IMR-90 (cell line): ENCODE measurements at regions not wholly inside any gene's neighbourhood (a gene's known extent, or its start where the extent isn't known, plus 50 kb on each side); places are given as distances from the start of the nearest gene placed in this dataset.

Experiments
- ATAC-seq: fragments of 200-7000 bp; cut with Tn5 transposase; 2 replicates; pipeline ENCODE4 v1.9.1; 2020; ENCODE audit warnings: low read depth, mild to moderate bottlenecking, moderate library complexity
- BruUV-seq: library from RNA; stranded (reverse); fragments of 400-500 nt; replicated peaks from 2 replicates; lab custom pipeline; 2021; lab: Mats Ljungman, UMichigan
- CTCF ChIA-PET: fragments of 300-600 bp; formaldehyde crosslinking; extraction: SDS; loops from one replicate; lab custom pipeline; 2021; ENCODE audit warnings: antibody characterized with exemption; lab: Yijun Ruan, JAX
- POLR2A ChIA-PET: fragments of 300-600 bp; sonication (Branson Sonifier 250); formaldehyde crosslinking; loops from one replicate; lab custom pipeline; 2022; ENCODE audit warnings: antibody characterized with exemption; ENCODE audit not compliant: unreplicated experiment; lab: Charles Lee
- DNase-seq: peaks from one replicate; pipeline ENCODE4 v3.0.0; 2013
- H2AFZ ChIP-seq: replicated peaks from 2 replicates; pipeline ENCODE3; 2013; ENCODE audit warnings: low read length, mild to moderate bottlenecking; ENCODE audit not compliant: poor library complexity
- H2AK5ac ChIP-seq: 2 replicates; pipeline ENCODE4 v1.6.1; 2013; ENCODE audit warnings: low read depth, low read length, inconsistent platforms
- H2AK9ac ChIP-seq: replicated peaks from 2 replicates; pipeline ENCODE3; 2013; ENCODE audit warnings: mild to moderate bottlenecking, low read depth, low read length, moderate library complexity; ENCODE audit not compliant: poor library complexity
- H2BK120ac ChIP-seq: 2 replicates; pipeline ENCODE4 v1.6.1; 2013; ENCODE audit warnings: low read depth, low read length, inconsistent platforms
- H2BK15ac ChIP-seq: 3 replicates; pipeline ENCODE4 v1.6.1; 2013; ENCODE audit warnings: low read depth, low read length, inconsistent platforms
- H2BK20ac ChIP-seq: 2 replicates; pipeline ENCODE4 v1.6.1; 2013; ENCODE audit warnings: low read depth, mild to moderate bottlenecking, inconsistent platforms, low read length, moderate library complexity
- H2BK5ac ChIP-seq: 2 replicates; pipeline ENCODE4 v1.6.1; 2013; ENCODE audit warnings: mild to moderate bottlenecking, low read depth, low read length, inconsistent platforms; ENCODE audit not compliant: poor library complexity, severe bottlenecking
- H3K14ac ChIP-seq: replicated peaks from 2 replicates; pipeline ENCODE4 v1.6.1; 2013; ENCODE audit warnings: low read depth, low read length, inconsistent platforms
- H3K18ac ChIP-seq: 2 replicates; pipeline ENCODE4 v1.6.1; 2013; ENCODE audit warnings: low read depth, low read length, control low read depth
- H3K23ac ChIP-seq: 2 replicates; pipeline ENCODE4 v1.6.1; 2013; ENCODE audit warnings: low read depth, low read length, inconsistent platforms
- H3K27ac ChIP-seq: 2 replicates; pipeline ENCODE4 v1.5.1; 2013; ENCODE audit warnings: mild to moderate bottlenecking, control low read depth, low read length; ENCODE audit not compliant: insufficient read depth
- H3K27me3 ChIP-seq: 2 replicates; pipeline ENCODE4 v1.6.1; 2013; ENCODE audit warnings: low read length; ENCODE audit not compliant: control insufficient read depth, insufficient read depth
- H3K36me3 ChIP-seq: 2 replicates; pipeline ENCODE4 v1.6.1; 2013; ENCODE audit warnings: low read length, mixed read lengths; ENCODE audit not compliant: control insufficient read depth, insufficient read depth
- H3K4ac ChIP-seq: 2 replicates; pipeline ENCODE4 v1.6.1; 2013; ENCODE audit warnings: low read depth, low read length, inconsistent platforms
- H3K4me1 ChIP-seq: 2 replicates; pipeline ENCODE4 v1.6.1; 2013; ENCODE audit warnings: low read length, mixed read lengths; ENCODE audit not compliant: control insufficient read depth, insufficient read depth
- H3K4me2 ChIP-seq: 2 replicates; pipeline ENCODE4 v1.6.1; 2013; ENCODE audit warnings: low read depth, mild to moderate bottlenecking, control low read depth, low read length, moderate library complexity
- H3K4me3 ChIP-seq: 2 replicates; pipeline ENCODE4 v1.5.1; 2013; ENCODE audit warnings: low read depth, mild to moderate bottlenecking, control low read depth, low read length, moderate library complexity; ENCODE audit not compliant: insufficient read depth
- H3K56ac ChIP-seq: 2 replicates; pipeline ENCODE4 v1.6.1; 2013; ENCODE audit warnings: low read length, inconsistent platforms; ENCODE audit not compliant: insufficient read depth; ENCODE audit errors: extremely low read depth
- H3K79me1 ChIP-seq, 2 experiments: 2 replicates each; pipeline ENCODE4 v1.6.1; 2013; ENCODE audit warnings: low read length in 2 of 2, inconsistent platforms in 1 of 2, low read depth in 1 of 2
- H3K9ac ChIP-seq: 2 replicates; pipeline ENCODE4 v1.6.1; 2013; ENCODE audit warnings: low read depth, low read length, control low read depth
- H3K9me1 ChIP-seq: 2 replicates; pipeline ENCODE4 v1.6.1; 2013; ENCODE audit warnings: low read length, inconsistent platforms; ENCODE audit not compliant: insufficient read depth
- H3K9me3 ChIP-seq: 2 replicates; pipeline ENCODE4 v1.6.1; 2013; ENCODE audit warnings: low read length; ENCODE audit not compliant: control insufficient read depth, insufficient read depth
- H4K20me1 ChIP-seq: 2 replicates; pipeline ENCODE4 v1.6.1; 2013; ENCODE audit warnings: low read length, inconsistent platforms; ENCODE audit not compliant: insufficient read depth
- H4K5ac ChIP-seq: 2 replicates; pipeline ENCODE4 v1.6.1; 2013; ENCODE audit warnings: mild to moderate bottlenecking, low read depth, low read length, control low read depth
- H4K8ac ChIP-seq, 2 experiments: 2 replicates each; pipeline ENCODE4 v1.6.1; 2013; ENCODE audit warnings: low read depth in 2 of 2, low read length in 2 of 2, control low read depth in 1 of 2, inconsistent platforms in 1 of 2
- H4K91ac ChIP-seq: 2 replicates; pipeline ENCODE4 v1.6.1; 2013; ENCODE audit warnings: low read depth, low read length, inconsistent platforms; ENCODE audit not compliant: insufficient read depth
- BHLHE40 ChIP-seq: fragments of 150-350 bp; IDR thresholded peaks from 2 replicates; pipeline ENCODE4 v1.6.1; 2016; ENCODE audit warnings: mild to moderate bottlenecking, low read depth, low read length
- CEBPB ChIP-seq: IDR thresholded peaks from 2 replicates; pipeline ENCODE4 v1.6.1; 2012; ENCODE audit warnings: low read depth, low read length, improper control_type of control experiment
- CHD1 ChIP-seq: IDR thresholded peaks from 2 replicates; pipeline ENCODE4 v1.6.1; 2012; ENCODE audit warnings: low read depth, low read length, improper control_type of control experiment
- ELK1 ChIP-seq: fragments of 150-350 bp; IDR thresholded peaks from 2 replicates; pipeline ENCODE4 v1.6.1; 2016; ENCODE audit warnings: low read depth, mild to moderate bottlenecking, low read length, moderate library complexity, borderline replicate concordance
- MXI1 ChIP-seq: IDR thresholded peaks from 2 replicates; pipeline ENCODE4 v1.6.1; 2012; ENCODE audit warnings: low read depth, mild to moderate bottlenecking, low read length, moderate library complexity, borderline replicate concordance
- NFE2L2 ChIP-seq: fragments of 150-350 bp; IDR thresholded peaks from 2 replicates; pipeline ENCODE4 v1.6.1; 2016; ENCODE audit warnings: low read depth, mild to moderate bottlenecking, low read length
- USF2 ChIP-seq: fragments of 150-350 bp; IDR thresholded peaks from 2 replicates; pipeline ENCODE4 v1.6.1; 2017; ENCODE audit warnings: mild to moderate bottlenecking, antibody characterized with exemption, low read length, low read depth
- WGBS, 2 experiments: methylation state at CpG; one replicate each; pipeline versions ENCODE4 v1.1.5 to v1.1.7; 2013; ENCODE audit warnings: missing lambda C conversion rate in 2 of 2; ENCODE audit not compliant: insufficient read length in 1 of 2; ENCODE audit errors: extremely low coverage in 2 of 2; 5-methylcytosine and 5-hydroxymethylcytosine counted together
- dilution Hi-C: fragments of 300-500 bp; cut with HindIII; formaldehyde crosslinking; loops from one replicate; pipeline ENCODE4 v1.14.3; 2018; ENCODE audit warnings: low sequenced_read_pairs; ENCODE audit not compliant: unreplicated experiment
- in situ Hi-C: fragments of 300-500 bp; cut with MboI; formaldehyde crosslinking; loops from 3 replicates; pipeline ENCODE4 v1.14.3; 2019; ENCODE audit warnings: low sequenced_read_pairs, inconsistent platforms, mixed read lengths
- intact Hi-C: fragments of 100-400 bp; cut with micrococcal nuclease; formaldehyde crosslinking; loops from 2 replicates; pipeline ENCODE4 v1.10.0; 2022

GRCh38 chr1:63127376-63127775, 195.0 kb upstream of the FOXD3 start:
- Histone ChIP-seq H3K18ac (no peak overlapping the region), H2AFZ (no peak overlapping the region), H4K91ac (no peak overlapping the region), H3K9me1 (no peaks in the 10 kb centered on the region), H3K23ac (no peak overlapping the region), H3K56ac (no peak overlapping the region), H3K4me2 (no peak overlapping the region), H4K5ac (no peak overlapping the region), H3K9me3 (no peaks in the 10 kb centered on the region), H2BK5ac (no peak overlapping the region), H3K14ac (no peak overlapping the region), H3K4ac (no peak overlapping the region), H2AK5ac (no peak overlapping the region), H3K79me1 (no peaks in the 10 kb centered on the region), H2BK15ac (no peak overlapping the region), H3K4me3 (no peak overlapping the region), H2AK9ac (no peak overlapping the region), H3K36me3 (no peaks in the 10 kb centered on the region), H4K20me1 (no peaks in the 10 kb centered on the region), H4K8ac (no peak overlapping the region), H3K4me1 (no peaks in the 10 kb centered on the region), H2BK20ac (no peak overlapping the region), H3K9ac (no peak overlapping the region), H3K27ac (no peak overlapping the region), H3K27me3 (peaks cover 2% of the 10 kb centered on the region; the same call in 1 of the 2 replicates), H2BK120ac (no peak overlapping the region)
- WGBS, 2 experiments: no CpG with 5 or more reads among the region's 5 CpGs
- dilution Hi-C loops: no loop called here
- in situ Hi-C loops: no loop called here
- ChIA-PET POLR2A (no interaction called here), CTCF (interaction anchor here (1.7 kb wide), 1 partner anchor 22 kb away, joined by 6 read pairs; no protein-coding TSS in a partner anchor)
- intact Hi-C loops: no loop called here
- ATAC-seq (no peak), DNase-seq (no peak)
- BruUV-seq: no TSS peak
- TF ChIP-seq ELK1: no peak
- no peak for TF ChIP-seq NFE2L2
- TF ChIP-seq CEBPB: no peak
- no peak for TF ChIP-seq MXI1
- no peak for TF ChIP-seq CHD1
- no peak for TF ChIP-seq BHLHE40
- TF ChIP-seq USF2: no peak
